Renal pelvis (tissue), 1 donor: ENCODE measurements at regions not wholly inside any gene's neighbourhood (a gene's known extent, or its start where the extent isn't known, plus 50 kb on each side); places are given as distances from the start of the nearest gene placed in this dataset.

ENCODE experiments used
- DNase-seq: peaks from one replicate; pipeline ENCODE4 v3.0.0-alpha.2; 2013

GRCh38 chr7:15860264-15860949, 173.9 kb upstream of the MEOX2 start:
- no peak for DNase-seq

GRCh38 chr7:15857026-15857425, 170.5 kb upstream of the MEOX2 start:
- DNase-seq: no peak

GRCh38 chr7:15856311-15856710, 169.8 kb upstream of the MEOX2 start:
- DNase-seq: no peak

- no peak for DNase-seq
Observed at GRCh38 chr7:15855525-15856109, 169.1 kb upstream of the MEOX2 start.

- no peak for DNase-seq
Observed at GRCh38 chr7:15854841-15855524, 168.5 kb upstream of the MEOX2 start.

GRCh38 chr7:15853832-15854470, 167.5 kb upstream of the MEOX2 start:
- DNase-seq: no peak

- DNase-seq: no peak
Observed at GRCh38 chr7:15851201-15851600, 164.7 kb upstream of the MEOX2 start.

- DNase-seq: no peak
Observed at GRCh38 chr7:15848901-15849300, 162.4 kb upstream of the MEOX2 start.

GRCh38 chr7:15848362-15848761, 161.9 kb upstream of the MEOX2 start:
- DNase-seq: no peak

GRCh38 chr7:15845868-15846267, 159.4 kb upstream of the MEOX2 start:
- DNase-seq: no peak

GRCh38 chr7:15845461-15845860, 159.0 kb upstream of the MEOX2 start:
- no peak for DNase-seq

GRCh38 chr7:15839416-15840100, 153.1 kb upstream of the MEOX2 start:
- peak; percentile 58 for DNase-seq

- DNase-seq: no peak
Observed at GRCh38 chr7:15838265-15838664, 151.8 kb upstream of the MEOX2 start.

- no peak for DNase-seq
Observed at GRCh38 chr7:15837306-15837950, 150.9 kb upstream of the MEOX2 start.

GRCh38 chr7:15836651-15837050, 150.2 kb upstream of the MEOX2 start:
- DNase-seq: no peak

GRCh38 chr7:15836041-15836440, 149.6 kb upstream of the MEOX2 start:
- no peak for DNase-seq

- no peak for DNase-seq
Observed at GRCh38 chr7:15834446-15834845, 148.0 kb upstream of the MEOX2 start.

GRCh38 chr7:15832996-15833395, 146.5 kb upstream of the MEOX2 start:
- DNase-seq: no peak

- no peak for DNase-seq
Observed at GRCh38 chr7:15831606-15832005, 145.1 kb upstream of the MEOX2 start.

GRCh38 chr7:15829691-15830090, 143.2 kb upstream of the MEOX2 start:
- no peak for DNase-seq

GRCh38 chr7:15828881-15829280, 142.4 kb upstream of the MEOX2 start:
- no peak for DNase-seq
